ENCODE measurements at regions not wholly inside any gene's neighbourhood (a gene's known extent, or its start where the extent isn't known, plus 50 kb on each side); places are given as distances from the start of the nearest gene placed in this dataset.

GRCh38 chr7:124432009-124432578 lies 333.5 kb downstream of the GPR37 start:
- Histone ChIP-seq H3K79me2 (ENCODE audit: insufficient read depth, low read length) (no peaks in the 10 kb centered on the region), H2BK5ac (ENCODE audit: insufficient read length, low read length) (no peak overlapping the region), H4K5ac (ENCODE audit: insufficient read length, low read depth, low read length) (no peak overlapping the region), H3K23me2 (ENCODE audit: insufficient read length, low read depth, low read length, poor library complexity, severe bottlenecking) (no peaks in the 10 kb centered on the region), H2BK20ac (ENCODE audit: low read depth, low read length, poor library complexity, severe bottlenecking) (no peak overlapping the region), H3K27ac (ENCODE audit: insufficient read length, low read depth, low read length) (no peak overlapping the region), H2AK5ac (ENCODE audit: insufficient read length, low read length) (no peak overlapping the region), H3T11ph (ENCODE audit: low read length) (no peak overlapping the region), H4K8ac (replicated peaks; ENCODE audit: insufficient read length, low read depth, low read length) (no peak overlapping the region), H4K91ac (ENCODE audit: insufficient read length, low read depth, low read length) (no peak overlapping the region), H3K56ac (ENCODE audit: insufficient read length, low read depth, low read length) (no peak overlapping the region), H2BK15ac (ENCODE audit: low read depth, low read length) (no peak overlapping the region), H3K4me1 (ENCODE audit: insufficient read depth, low read length) (no peaks in the 10 kb centered on the region), H3K14ac (ENCODE audit: insufficient read depth, low read length) (no peak overlapping the region), H2AFZ (ENCODE audit: low read length) (no peak overlapping the region), H3K4ac (ENCODE audit: low read depth, low read length) (no peak overlapping the region), H3K27me3 (ENCODE audit: insufficient read depth, low read length) (no peaks in the 10 kb centered on the region), H2BK120ac (ENCODE audit: low read depth, low read length, poor library complexity, severe bottlenecking) (no peak overlapping the region), H4K20me1 (ENCODE audit: control insufficient read depth, insufficient read depth, insufficient read length) (no peaks in the 10 kb centered on the region), H3K23ac (ENCODE audit: insufficient read length, low read depth, low read length) (no peak overlapping the region), H3K18ac (ENCODE audit: insufficient read length, low read depth, low read length) (no peak overlapping the region), H3K9ac (ENCODE audit: extremely low read depth, insufficient read length, low read length) (no peak overlapping the region), H2BK12ac (ENCODE audit: insufficient read length, low read depth, low read length) (no peak overlapping the region), H3K9me3 (ENCODE audit: control insufficient read depth, low read depth, low read length) (no peaks in the 10 kb centered on the region), H3K79me1 (ENCODE audit: insufficient read depth, low read depth, low read length, poor library complexity, severe bottlenecking) (no peaks in the 10 kb centered on the region), H3K4me2 (ENCODE audit: insufficient read depth, insufficient read length, low read length) (no peak overlapping the region)
- no peaks in the 10 kb centered on the region for H3K4me1 Mint-ChIP-seq
- no peaks in the 10 kb centered on the region for H3K36me3 Mint-ChIP-seq (ENCODE audit: insufficient read depth in 1 of 3, low read depth in 3 of 3)
- no peaks in the 10 kb centered on the region for H3K27me3 Mint-ChIP-seq (ENCODE audit: low read depth)
- no peak overlapping the region for H3K27ac Mint-ChIP-seq
- no peak for TF ChIP-seq CTCF (conservative IDR thresholded peaks at IDR 0.05)
- no peaks in the 10 kb centered on the region for H3K9me3 Mint-ChIP-seq
- no CpG with 5 or more reads among the region's 5 CpGs for WGBS (ENCODE audit: extremely low coverage, insufficient read length, low lambda C conversion rate)
- H3K4me3 Mint-ChIP-seq, result no peak overlapping the region
- DNase-seq, result no peak

Measured in H9 (cell line).